Endothelial cell of umbilical vein (primary cell): ENCODE measurements at regions not wholly inside any gene's neighbourhood (a gene's known extent, or its start where the extent isn't known, plus 50 kb on each side); places are given as distances from the start of the nearest gene placed in this dataset.

ENCODE experiments used
- BruUV-seq: library from RNA; stranded (reverse); fragments of 400-500 nt; replicated peaks from 2 replicates; lab custom pipeline; 2021; lab: Mats Ljungman, UMichigan
- CTCF ChIA-PET: fragments of 300-600, 350-600 bp; sonication (Branson Sonifier 250); formaldehyde crosslinking; loops from one replicate; lab custom pipeline; 2021; ENCODE audit warnings: antibody characterized with exemption, inconsistent platforms; lab: Charles Lee
- POLR2A ChIA-PET: fragments of 300-600, 350-600 bp; sonication (Branson Sonifier 250); formaldehyde crosslinking; loops from one replicate; lab custom pipeline; 2021; ENCODE audit warnings: antibody characterized with exemption, inconsistent platforms; lab: Charles Lee
- DNase-seq: peaks from one replicate; pipeline ENCODE4 v3.0.0-alpha.2; 2011; ENCODE audit warnings: low read depth, low spot score
- FAIRE-seq: peaks from 2 replicates; lab custom pipeline; 2011; peaks lifted over from hg19 to GRCh38; lab: Jason Lieb, UNC
- H2AFZ ChIP-seq: 2 replicates; pipeline ENCODE4 v1.6.0; 2012; ENCODE audit warnings: low read depth, low read length, control low read depth, inconsistent platforms
- H3K27ac ChIP-seq: 2 replicates; pipeline ENCODE4 v1.5.1; 2011; ENCODE audit warnings: low read depth, mild to moderate bottlenecking, control low read depth, low read length, moderate library complexity; ENCODE audit not compliant: insufficient read depth
- H3K27me3 ChIP-seq, 2 experiments: 2 replicates each; pipeline versions ENCODE4 v1.6.0 to v1.6.1; 2011; ENCODE audit warnings: low read length in 2 of 2, mixed read lengths in 1 of 2; ENCODE audit not compliant: control insufficient read depth in 2 of 2, insufficient read depth in 2 of 2
- H3K36me3 ChIP-seq, 2 experiments: 2 replicates in 1 of 2; 3 replicates in 1 of 2; pipeline ENCODE4 v1.5.1; 2011; ENCODE audit warnings: low read length in 2 of 2, mild to moderate bottlenecking in 1 of 2, moderate library complexity in 1 of 2; ENCODE audit not compliant: control insufficient read depth in 2 of 2, insufficient read depth in 2 of 2; ENCODE audit errors: extremely low read depth in 1 of 2
- H3K4me1 ChIP-seq: 3 replicates; pipeline ENCODE4 v1.5.1; 2011; ENCODE audit warnings: mild to moderate bottlenecking, low read length; ENCODE audit not compliant: control insufficient read depth, insufficient read depth; ENCODE audit errors: extremely low read depth
- H3K4me2 ChIP-seq: 2 replicates; pipeline ENCODE4 v1.6.1; 2011; ENCODE audit warnings: low read length, control low read depth, mixed read lengths; ENCODE audit not compliant: insufficient read depth
- H3K4me3 ChIP-seq, 3 experiments: fragments of 200-600 bp in 1 of 3; sonication (generic), shearing (Covaris generic) in 1 of 3; replicated peaks in 1 of 3; 2 replicates each; pipeline ENCODE4 v1.5.1; 2011 to 2016; ENCODE audit warnings: control low read depth in 3 of 3, low read length in 3 of 3, mild to moderate bottlenecking in 2 of 3, inconsistent platforms in 1 of 3, low read depth in 1 of 3, moderate library complexity in 1 of 3; ENCODE audit not compliant: insufficient read depth in 1 of 3
- H3K79me2 ChIP-seq: 2 replicates; pipeline ENCODE4 v1.6.0; 2012; ENCODE audit warnings: low read length, inconsistent platforms; ENCODE audit not compliant: control insufficient read depth, insufficient read depth
- H3K9ac ChIP-seq: replicated peaks from 2 replicates; pipeline ENCODE3; 2011; ENCODE audit warnings: low read length, control low read depth; ENCODE audit not compliant: insufficient read depth; ENCODE audit errors: extremely low read depth
- H3K9me1 ChIP-seq: replicated peaks from 3 replicates; pipeline ENCODE4 v1.6.0; 2011; ENCODE audit warnings: mild to moderate bottlenecking, low read length; ENCODE audit not compliant: control insufficient read depth, insufficient read depth; ENCODE audit errors: extremely low read depth
- H3K9me3 ChIP-seq: replicated peaks from 2 replicates; pipeline ENCODE4 v1.5.1; 2012; ENCODE audit warnings: low read length, inconsistent platforms; ENCODE audit not compliant: control insufficient read depth, insufficient read depth
- H4K20me1 ChIP-seq: replicated peaks from 2 replicates; pipeline ENCODE3; 2011; ENCODE audit warnings: mild to moderate bottlenecking, low read length; ENCODE audit not compliant: control insufficient read depth, insufficient read depth; ENCODE audit errors: extremely low read depth
- CTCF ChIP-seq, 2 donors: IDR thresholded peaks; 1 replicate in 1 of 2; 2 replicates in 1 of 2; pipeline ENCODE4 v1.5.1; 2011; ENCODE audit warnings: low read length in 2 of 2, mild to moderate bottlenecking in 2 of 2, moderate library complexity in 2 of 2, control low read depth in 1 of 2, inconsistent platforms in 1 of 2, low read depth in 1 of 2; ENCODE audit not compliant: insufficient read depth in 1 of 2; ENCODE audit errors: extremely low read depth in 1 of 2
- EZH2 ChIP-seq: IDR thresholded peaks from 2 replicates; pipeline ENCODE4 v1.6.1; 2012; ENCODE audit warnings: borderline replicate concordance, low read depth, mild to moderate bottlenecking, moderate library complexity, low read length, inconsistent platforms; ENCODE audit not compliant: severe bottlenecking
- FOS ChIP-seq: IDR thresholded peaks from 2 replicates; pipeline ENCODE4 v1.6.1; 2011; ENCODE audit warnings: mild to moderate bottlenecking, low read length, moderate library complexity, borderline replicate concordance; ENCODE audit not compliant: insufficient read depth
- GATA2 ChIP-seq: IDR thresholded peaks from 2 replicates; pipeline ENCODE4 v1.7.0; 2011; ENCODE audit warnings: low read depth, mild to moderate bottlenecking, moderate library complexity, mixed read lengths, low read length; ENCODE audit not compliant: insufficient read length, insufficient read depth
- JUN ChIP-seq: IDR thresholded peaks from 2 replicates; pipeline ENCODE4 v1.6.1; 2011; ENCODE audit warnings: borderline replicate concordance, low read depth; ENCODE audit not compliant: insufficient read length, insufficient read depth
- MAX ChIP-seq: IDR thresholded peaks from 2 replicates; pipeline ENCODE4 v1.6.1; 2011; ENCODE audit not compliant: insufficient read depth, insufficient read length
- MYC ChIP-seq: IDR thresholded peaks from one replicate; pipeline ENCODE4 v1.6.1; 2011; ENCODE audit warnings: mild to moderate bottlenecking, low read depth, low read length
- POLR2A ChIP-seq: IDR thresholded peaks from 2 replicates; pipeline ENCODE4 v1.6.1; 2012; ENCODE audit warnings: low read depth, mild to moderate bottlenecking, control low read depth, low read length
- POLR2AphosphoS5 ChIP-seq: IDR thresholded peaks from 2 replicates; pipeline ENCODE4 v1.6.1; 2012; ENCODE audit warnings: low read depth, mild to moderate bottlenecking, control low read depth, low read length, moderate library complexity; ENCODE audit not compliant: insufficient read depth
- dilution Hi-C: fragments of 300-500 bp; cut with MboI; formaldehyde crosslinking; loops from one replicate; pipeline ENCODE4 v1.15.0; 2019; ENCODE audit warnings: low sequenced_read_pairs; ENCODE audit not compliant: extremely low pct_ligation_motif_present
- intact Hi-C: fragments of 100-400 bp; cut with micrococcal nuclease; formaldehyde crosslinking; loops from one replicate; pipeline ENCODE4 v1.10.0; 2022

- ChIA-PET CTCF (no interaction called here), POLR2A (no interaction called here)
- Histone ChIP-seq H3K79me2 (no peaks in the 10 kb centered on the region), H3K9ac (no peak overlapping the region), H3K36me3 (no peaks in the 10 kb centered on the region), H4K20me1 (no peaks in the 10 kb centered on the region), H3K9me1 (no peaks in the 10 kb centered on the region), H3K27ac (no peak overlapping the region), H3K27me3 (no peaks in the 10 kb centered on the region), H3K4me2 (no peak overlapping the region), H3K9me3 (peaks cover 4% of the 10 kb centered on the region), H3K4me3 (no peak overlapping the region), H2AFZ (no peak overlapping the region), H3K4me1 (no peaks in the 10 kb centered on the region)
- DNase-seq (no peak), FAIRE-seq (no peak)
- TF ChIP-seq MAX = no peak
- no peak for TF ChIP-seq MYC
- TF ChIP-seq POLR2A = no peak
- no peak for TF ChIP-seq CTCF (IDR thresholded peaks at IDR 0.05; ENCODE audit: extremely low read depth in 1 of 2, insufficient read depth in 1 of 2, low read depth in 1 of 2, low read length in 2 of 2)
- TF ChIP-seq EZH2 = no peak
- no peak for TF ChIP-seq POLR2AphosphoS5
- TF ChIP-seq JUN = no peak
- no peak for TF ChIP-seq FOS
- TF ChIP-seq GATA2 = no peak
- intact Hi-C loops = no loop called here
- BruUV-seq = no TSS peak
- dilution Hi-C loops = no loop called here
These were observed 1799.0 kb downstream of the TP53TG3F start for GRCh38 chr16:35258381-35258780.
